ENCODE measurements at regions not wholly inside any gene's neighbourhood (a gene's known extent, or its start where the extent isn't known, plus 50 kb on each side); places are given as distances from the start of the nearest gene placed in this dataset.
A peak's percentile ranks its signal among the peaks of the same experiment; 100 is the strongest.

DNA sequence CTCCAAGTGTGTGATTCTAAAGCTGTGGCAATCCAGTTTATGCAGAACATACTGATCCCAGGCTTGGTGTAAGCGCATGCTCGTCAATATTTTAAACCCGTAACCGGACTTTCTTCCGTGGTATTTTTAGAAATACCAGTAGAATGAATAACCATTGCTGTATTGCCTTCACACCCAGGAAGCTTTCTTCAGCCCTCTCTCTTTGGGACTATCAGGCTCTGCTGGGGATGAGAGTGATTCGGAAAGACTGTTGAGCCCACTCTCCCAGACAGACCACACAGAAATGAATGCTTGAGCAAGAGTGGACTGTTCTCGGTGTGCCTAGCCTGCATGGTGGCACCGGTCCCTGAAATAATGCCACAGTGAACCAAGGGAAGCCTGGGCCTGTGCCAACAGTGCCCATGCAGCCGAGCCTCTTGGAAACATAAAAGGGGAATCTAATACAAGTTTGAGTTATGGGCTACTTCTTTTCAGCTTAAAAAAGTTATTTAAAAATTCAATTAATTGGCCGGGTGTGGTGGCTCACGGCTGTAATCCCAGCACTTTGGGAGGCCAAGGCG is 89.9 kb upstream of the ELAC2 start:
- Histone ChIP-seq H3K36me3 (ENCODE audit: control insufficient read depth, insufficient read depth, low read length) (no peaks in the 10 kb centered on the region), H3K9me3 (ENCODE audit: control insufficient read depth, insufficient read depth, low read length) (no peaks in the 10 kb centered on the region), H3K4me3 (ENCODE audit: low read length) (no peak overlapping the region), H3K27me3 (ENCODE audit: control insufficient read depth, insufficient read depth, low read length) (no peaks in the 10 kb centered on the region), H3K4me1 (ENCODE audit: control insufficient read depth, insufficient read depth, low read length) (no peaks in the 10 kb centered on the region), H3K27ac (ENCODE audit: low read length) (no peak overlapping the region)
- H3K4me1 Mint-ChIP-seq, result no peaks in the 10 kb centered on the region
- intact Hi-C loops (cut with micrococcal nuclease), result no loop called here
- H3K27ac Mint-ChIP-seq, result no peak overlapping the region
- peaks cover 2 to 3% of the 10 kb centered on the region in 2 donors for H3K9me3 Mint-ChIP-seq
- ATAC-seq, result no peak
- no peak overlapping the region for H3K4me3 Mint-ChIP-seq
- TF ChIP-seq, protein P1, sequence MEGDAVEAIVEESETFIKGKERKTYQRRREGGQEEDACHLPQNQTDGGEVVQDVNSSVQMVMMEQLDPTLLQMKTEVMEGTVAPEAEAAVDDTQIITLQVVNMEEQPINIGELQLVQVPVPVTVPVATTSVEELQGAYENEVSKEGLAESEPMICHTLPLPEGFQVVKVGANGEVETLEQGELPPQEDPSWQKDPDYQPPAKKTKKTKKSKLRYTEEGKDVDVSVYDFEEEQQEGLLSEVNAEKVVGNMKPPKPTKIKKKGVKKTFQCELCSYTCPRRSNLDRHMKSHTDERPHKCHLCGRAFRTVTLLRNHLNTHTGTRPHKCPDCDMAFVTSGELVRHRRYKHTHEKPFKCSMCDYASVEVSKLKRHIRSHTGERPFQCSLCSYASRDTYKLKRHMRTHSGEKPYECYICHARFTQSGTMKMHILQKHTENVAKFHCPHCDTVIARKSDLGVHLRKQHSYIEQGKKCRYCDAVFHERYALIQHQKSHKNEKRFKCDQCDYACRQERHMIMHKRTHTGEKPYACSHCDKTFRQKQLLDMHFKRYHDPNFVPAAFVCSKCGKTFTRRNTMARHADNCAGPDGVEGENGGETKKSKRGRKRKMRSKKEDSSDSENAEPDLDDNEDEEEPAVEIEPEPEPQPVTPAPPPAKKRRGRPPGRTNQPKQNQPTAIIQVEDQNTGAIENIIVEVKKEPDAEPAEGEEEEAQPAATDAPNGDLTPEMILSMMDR (IDR thresholded peaks at IDR 0.05), result no peak
- DNase-seq, result no peak
- H3K36me3 Mint-ChIP-seq, result no peaks in the 10 kb centered on the region
- 88% methylated on average over 12 of the region's 12 CpGs for WGBS (ENCODE audit: insufficient coverage)
- H3K27me3 Mint-ChIP-seq (ENCODE audit: low read depth in 2 of 2), result peaks cover 0 to 2% of the 10 kb centered on the region in 2 donors

- H3K9me3 ChIP-seq (ENCODE audit: control insufficient read depth, insufficient read depth, low read length), result no peaks in the 10 kb centered on the region
- no peak overlapping the region for H3K4me3 ChIP-seq (ENCODE audit: low read length)
- H3K27ac ChIP-seq (ENCODE audit: low read length), result no peak overlapping the region
- 83% methylated on average over 5 of the region's 5 CpGs for WGBS (ENCODE audit: insufficient coverage)
- no peaks in the 10 kb centered on the region for H3K36me3 Mint-ChIP-seq
- H3K27ac Mint-ChIP-seq, result peak overlapping the region in 1 of 2 donors; percentile 35
- intact Hi-C loops (cut with micrococcal nuclease), result no loop called here
- H3K4me3 Mint-ChIP-seq, result no peak overlapping the region
- TF ChIP-seq, protein P1 (IDR thresholded peaks at IDR 0.05), result no peak
- no peaks in the 10 kb centered on the region for H3K4me1 Mint-ChIP-seq
- no peaks in the 10 kb centered on the region for H3K36me3 ChIP-seq (ENCODE audit: control insufficient read depth, insufficient read depth, low read length)
- H3K9me3 Mint-ChIP-seq, result peaks cover 2 to 6% of the 10 kb centered on the region in 2 donors
- DNase-seq, result no peak
- H3K4me1 ChIP-seq (ENCODE audit: control insufficient read depth, insufficient read depth, low read length), result no peaks in the 10 kb centered on the region
- H3K27me3 Mint-ChIP-seq (ENCODE audit: low read depth in 2 of 2), result no peaks in the 10 kb centered on the region
- ATAC-seq, result peak in 1 of 3 donors; percentile 18
- no peaks in the 10 kb centered on the region for H3K27me3 ChIP-seq (ENCODE audit: control insufficient read depth, insufficient read depth, low read length)
Observed at GRCh38 chr17:13106171-13106570, 88.3 kb upstream of the ELAC2 start.

- TF ChIP-seq, protein P1 (IDR thresholded peaks at IDR 0.05), result no peak
- Mint-ChIP-seq H3K4me1 (no peaks in the 10 kb centered on the region), H3K36me3 (no peaks in the 10 kb centered on the region), H3K27ac (no peak overlapping the region), H3K9me3 (peaks cover 2 to 6% of the 10 kb centered on the region in 2 donors), H3K27me3 (ENCODE audit: low read depth in 2 of 2) (no peaks in the 10 kb centered on the region), H3K4me3 (no peak overlapping the region)
- Histone ChIP-seq H3K9me3 (ENCODE audit: control insufficient read depth, insufficient read depth, low read length) (no peaks in the 10 kb centered on the region), H3K4me3 (ENCODE audit: low read length) (no peak overlapping the region), H3K27me3 (ENCODE audit: control insufficient read depth, insufficient read depth, low read length) (no peaks in the 10 kb centered on the region), H3K36me3 (ENCODE audit: control insufficient read depth, insufficient read depth, low read length) (no peaks in the 10 kb centered on the region), H3K4me1 (ENCODE audit: control insufficient read depth, insufficient read depth, low read length) (no peaks in the 10 kb centered on the region), H3K27ac (ENCODE audit: low read length) (no peak overlapping the region)
- intact Hi-C loops (cut with micrococcal nuclease), result no loop called here
- ATAC-seq, result no peak
- WGBS (ENCODE audit: insufficient coverage), result 81% methylated on average over 3 of the region's 3 CpGs
- no peak for DNase-seq
Observed at GRCh38 chr17:13104576-13104975, 86.7 kb upstream of the ELAC2 start.

- Histone ChIP-seq H3K27ac (ENCODE audit: low read length) (no peak overlapping the region), H3K4me3 (ENCODE audit: low read length) (no peak overlapping the region), H3K36me3 (ENCODE audit: control insufficient read depth, insufficient read depth, low read length) (no peaks in the 10 kb centered on the region), H3K27me3 (ENCODE audit: control insufficient read depth, insufficient read depth, low read length) (no peaks in the 10 kb centered on the region), H3K4me1 (ENCODE audit: control insufficient read depth, insufficient read depth, low read length) (no peaks in the 10 kb centered on the region), H3K9me3 (ENCODE audit: control insufficient read depth, insufficient read depth, low read length) (no peaks in the 10 kb centered on the region)
- intact Hi-C loops (cut with micrococcal nuclease), result no loop called here
- no peak for DNase-seq
- H3K36me3 Mint-ChIP-seq, result no peaks in the 10 kb centered on the region
- no peaks in the 10 kb centered on the region for H3K27me3 Mint-ChIP-seq (ENCODE audit: low read depth in 2 of 2)
- ATAC-seq, result no peak
- peaks cover 2 to 6% of the 10 kb centered on the region in 2 donors for H3K9me3 Mint-ChIP-seq
- TF ChIP-seq, protein P1 (IDR thresholded peaks at IDR 0.05), result no peak
- no peak overlapping the region for H3K4me3 Mint-ChIP-seq
- H3K4me1 Mint-ChIP-seq, result no peaks in the 10 kb centered on the region
- WGBS (ENCODE audit: insufficient coverage), result 6% methylated on average over 1 of the region's 2 CpGs
- no peak overlapping the region for H3K27ac Mint-ChIP-seq
Observed at GRCh38 chr17:13102477-13102876, 84.7 kb upstream of the ELAC2 start.

Data from natural killer cell (primary cell).